Liver (tissue), 3 donors: ENCODE measurements at regions not wholly inside any gene's neighbourhood (a gene's known extent, or its start where the extent isn't known, plus 50 kb on each side); places are given as distances from the start of the nearest gene placed in this dataset.
"Not testable (repeated sequence)": the region's sequence is repeated elsewhere in the genome, so short reads cannot be mapped to it uniquely, and the experiment has no call there.

Experiments
- CTCF ChIP-seq: fragments of 150-350 bp; IDR thresholded peaks from 2 replicates; pipeline ENCODE4 v1.5.1; 2017; ENCODE audit warnings: improper control_type of control experiment, low read depth, low read length; ENCODE audit not compliant: missing input control
- RAD21 ChIP-seq, 2 donors: IDR thresholded peaks; 2 replicates each; pipeline ENCODE4 v1.6.1; 2016; ENCODE audit warnings: antibody characterized with exemption in 2 of 2, mild to moderate bottlenecking in 2 of 2
- REST ChIP-seq: IDR thresholded peaks from 2 replicates; pipeline ENCODE4 v1.6.1; 2016; ENCODE audit warnings: antibody characterized with exemption, mild to moderate bottlenecking
- RXRA ChIP-seq, 2 donors: IDR thresholded peaks; 2 replicates each; pipeline ENCODE4 v1.6.1; 2017 to 2018; ENCODE audit warnings: antibody characterized with exemption in 2 of 2, mild to moderate bottlenecking in 1 of 2
- TAF1 ChIP-seq: conservative IDR thresholded peaks from 2 replicates; pipeline ENCODE4 v1.6.1; 2016; ENCODE audit warnings: antibody characterized with exemption, mild to moderate bottlenecking
- donor health status: healthy.
- donor health status: healthy.

- not testable (repeated sequence) for TF ChIP-seq CTCF; REST; TAF1; RXRA (IDR thresholded peaks at IDR 0.05)
- TF ChIP-seq RAD21 (IDR thresholded peaks at IDR 0.05), result peak; percentile 5 to 15
Measured at GRCh38 chr16:29318561-29318968, 87.9 kb downstream of the NPIPB11 start.
